ENCODE measurements at regions not wholly inside any gene's neighbourhood (a gene's known extent, or its start where the extent isn't known, plus 50 kb on each side); places are given as distances from the start of the nearest gene placed in this dataset.

GRCh38 chr2:144259332-144259731, 260.6 kb downstream of the ZEB2 start:
- no peak for TF ChIP-seq JUND (IDR thresholded peaks at IDR 0.05)
- no peak for TF ChIP-seq RAD21 (IDR thresholded peaks at IDR 0.05)
- TF ChIP-seq CTCF (IDR thresholded peaks at IDR 0.05; ENCODE audit: low read depth, low read length, missing input control) = no peak
- no peak for TF ChIP-seq MAX (IDR thresholded peaks at IDR 0.05)
- no peak for TF ChIP-seq YY1 (IDR thresholded peaks at IDR 0.05)
- no peak for TF ChIP-seq GABPA (IDR thresholded peaks at IDR 0.05 in 1 of 2, conservative IDR thresholded peaks at IDR 0.05 in 1 of 2)
- TF ChIP-seq TAF1 (conservative IDR thresholded peaks at IDR 0.05) = no peak
- TF ChIP-seq SP1 (IDR thresholded peaks at IDR 0.05) = no peak
- no peak for TF ChIP-seq FOXA1 (IDR thresholded peaks at IDR 0.05)
- TF ChIP-seq RXRA (IDR thresholded peaks at IDR 0.05) = no peak
- no peak for TF ChIP-seq EGR1 (IDR thresholded peaks at IDR 0.05; ENCODE audit: low read depth in 2 of 2)
- no peak for TF ChIP-seq REST (IDR thresholded peaks at IDR 0.05)
- TF ChIP-seq ATF3 (IDR thresholded peaks at IDR 0.05) = no peak
- no peak for TF ChIP-seq NR2F2 (IDR thresholded peaks at IDR 0.05)
